Suprapubic skin (tissue), 4 donors: ENCODE measurements at regions not wholly inside any gene's neighbourhood (a gene's known extent, or its start where the extent isn't known, plus 50 kb on each side); places are given as distances from the start of the nearest gene placed in this dataset.

ENCODE experiments used
- CTCF ChIP-seq, 2 donors: fragments of 200-600 bp in 1 of 2; fragments of 450-650 bp in 1 of 2; sonication (generic) in 1 of 2; IDR thresholded peaks; one replicate each; pipeline ENCODE4 v1.5.1; 2016 to 2019; ENCODE audit warnings: antibody characterized with exemption in 2 of 2, mild to moderate bottlenecking in 1 of 2, moderate library complexity in 1 of 2
- POLR2A ChIP-seq, 2 donors: fragments of 450-650 bp; IDR thresholded peaks; one replicate each; pipeline ENCODE4 v1.6.1; 2017; ENCODE audit warnings: antibody characterized with exemption in 2 of 2, mild to moderate bottlenecking in 2 of 2, moderate library complexity in 2 of 2
- POLR2AphosphoS5 ChIP-seq, 3 donors: sonication (generic); formaldehyde crosslinking; IDR thresholded peaks; one replicate each; pipeline ENCODE4 v1.6.1; 2017; ENCODE audit warnings: antibody characterized with exemption in 3 of 3

GRCh38 chr5:167063116-167063515 lies 1228.3 kb upstream of the WWC1 start:
- TF ChIP-seq CTCF (IDR thresholded peaks at IDR 0.05): no peak
- TF ChIP-seq POLR2A (IDR thresholded peaks at IDR 0.05): no peak
- TF ChIP-seq POLR2AphosphoS5 (IDR thresholded peaks at IDR 0.05): no peak
